A549 (cell line): ENCODE measurements at regions not wholly inside any gene's neighbourhood (a gene's known extent, or its start where the extent isn't known, plus 50 kb on each side); places are given as distances from the start of the nearest gene placed in this dataset.

ENCODE experiments used
- ATAC-seq, 2 experiments: fragments of 200-7000 bp in 1 of 2; fragments of >200 bp in 1 of 2; cut with Nextera tagmentation in 1 of 2; cut with Tn5 transposase in 1 of 2; 3 replicates each; pipeline versions ENCODE4 v1.8.0 to v1.9.1; 2018 to 2020; ENCODE audit warnings: mild to moderate bottlenecking in 1 of 2, moderate library complexity in 1 of 2
- CTCF ChIA-PET: fragments of 300-600 bp; sonication (Branson Sonifier 250); formaldehyde crosslinking; extraction: SDS; loops from one replicate; lab custom pipeline; 2021; ENCODE audit warnings: antibody characterized with exemption, inconsistent platforms; lab: Yijun Ruan, JAX
- POLR2A ChIA-PET: fragments of 350-600 bp; formaldehyde crosslinking; extraction: SDS; loops from one replicate; lab custom pipeline; 2021; ENCODE audit warnings: antibody characterized with exemption, inconsistent platforms; lab: Yijun Ruan, JAX
- DNase-seq, 2 experiments: peaks; one replicate each; pipeline versions ENCODE4 v3.0.0 to v3.0.0-alpha.2; 2011 to 2016; ENCODE audit warnings: low read depth in 1 of 2, low spot score in 1 of 2
- FAIRE-seq: peaks from 2 replicates; lab custom pipeline; 2011; peaks lifted over from hg19 to GRCh38; lab: Jason Lieb, UNC
- H3K27ac ChIP-seq, 2 experiments: fragments of >200 bp; sonication (Bioruptor Twin); formaldehyde crosslinking; 3 replicates each; pipeline ENCODE4 v1.5.1; 2016 to 2017
- H3K4me1 ChIP-seq: fragments of >200 bp; sonication (Bioruptor Twin); formaldehyde crosslinking; 3 replicates; pipeline ENCODE4 v1.6.1; 2016
- H3K4me2 ChIP-seq: fragments of >200 bp; sonication (Bioruptor Twin); formaldehyde crosslinking; 3 replicates; pipeline ENCODE4 v1.6.1; 2016
- H3K4me3 ChIP-seq: fragments of >200 bp; sonication (Bioruptor Twin); formaldehyde crosslinking; 3 replicates; pipeline ENCODE4 v1.5.1; 2016
- H3K9me3 ChIP-seq: fragments of >200 bp; sonication (Bioruptor Twin); formaldehyde crosslinking; 3 replicates; pipeline ENCODE4 v1.6.1; 2016
- BCL3 ChIP-seq: fragments of >200 bp; sonication (Bioruptor Twin); formaldehyde crosslinking; IDR thresholded peaks from 3 replicates; pipeline ENCODE4 v1.6.1; 2016
- BHLHE40 ChIP-seq: IDR thresholded peaks from 2 replicates; pipeline ENCODE4 v1.6.1; 2012; ENCODE audit warnings: low read depth, low read length, inconsistent platforms
- CEBPB ChIP-seq, 2 experiments: fragments of >200 bp in 1 of 2; sonication (Bioruptor Twin) in 1 of 2; formaldehyde crosslinking in 1 of 2; IDR thresholded peaks; 2 replicates each; pipeline ENCODE4 v1.6.1; 2012 to 2016
- CHD4 ChIP-seq: fragments of 200-600 bp; sonication (generic); IDR thresholded peaks from 2 replicates; pipeline ENCODE4 v1.6.1; 2016; ENCODE audit warnings: antibody characterized with exemption, mild to moderate bottlenecking, borderline replicate concordance
- EHMT2 ChIP-seq: fragments of 200-600 bp; sonication (generic); IDR thresholded peaks from 2 replicates; pipeline ENCODE4 v1.6.1; 2016; ENCODE audit warnings: antibody characterized with exemption, low read depth, mild to moderate bottlenecking, moderate library complexity
- ELK1 ChIP-seq: fragments of 150-350 bp; IDR thresholded peaks from 2 replicates; pipeline ENCODE4 v1.6.1; 2014; ENCODE audit warnings: low read depth, mild to moderate bottlenecking, low read length
- EP300 ChIP-seq, 2 experiments: fragments of >200 bp; sonication (Bioruptor Twin); formaldehyde crosslinking; IDR thresholded peaks; 2 replicates in 1 of 2; 3 replicates in 1 of 2; pipeline ENCODE4 v1.6.1; 2016 to 2017
- FOSL2 ChIP-seq, 2 experiments: fragments of 450-650 bp in 1 of 2; fragments of >200 bp in 1 of 2; sonication (Bioruptor Twin) in 1 of 2; formaldehyde crosslinking; IDR thresholded peaks; 2 replicates each; pipeline versions ENCODE4 v1.5.0 to v1.6.1; 2016 to 2020; ENCODE audit warnings: mild to moderate bottlenecking in 1 of 2, moderate library complexity in 1 of 2
- HEYL ChIP-seq: fragments of 250-450 bp; sonication (Bioruptor Pico); IDR thresholded peaks from 2 replicates; pipeline ENCODE4 v1.8.0; 2021; ENCODE audit warnings: mild to moderate bottlenecking, moderate library complexity
- HMGXB4 ChIP-seq: fragments of 250-450 bp; sonication (Bioruptor Pico); IDR thresholded peaks from 2 replicates; pipeline ENCODE4 v1.5.0; 2021; ENCODE audit warnings: mild to moderate bottlenecking, moderate library complexity, borderline replicate concordance
- HOXA7 ChIP-seq: fragments of 250-450 bp; sonication (Bioruptor Pico); IDR thresholded peaks from 2 replicates; pipeline ENCODE4 v1.5.0; 2020; ENCODE audit warnings: mild to moderate bottlenecking, moderate library complexity
- JUN ChIP-seq, 2 experiments: fragments of >200 bp; sonication (Bioruptor Twin); formaldehyde crosslinking; IDR thresholded peaks; 2 replicates in 1 of 2; 3 replicates in 1 of 2; pipeline ENCODE4 v1.6.1; 2016 to 2017
- JUNB ChIP-seq: fragments of >200 bp; sonication (Bioruptor Twin); formaldehyde crosslinking; IDR thresholded peaks from 2 replicates; pipeline ENCODE4 v1.6.1; 2016
- MAFK ChIP-seq: fragments of 450-650 bp; IDR thresholded peaks from 2 replicates; pipeline ENCODE4 v1.6.1; 2014; ENCODE audit not compliant: partially characterized antibody
- MAX ChIP-seq: IDR thresholded peaks from 2 replicates; pipeline ENCODE4 v1.6.1; 2012
- MAZ ChIP-seq: fragments of 150-350 bp; IDR thresholded peaks from 2 replicates; pipeline ENCODE4 v1.6.1; 2014; ENCODE audit warnings: antibody characterized with exemption, low read depth, low read length, borderline replicate concordance
- NFE2L2 ChIP-seq: fragments of 150-350 bp; conservative IDR thresholded peaks from 2 replicates; pipeline ENCODE4 v1.6.1; 2014; ENCODE audit warnings: low read length
- PHF8 ChIP-seq: fragments of 200-600 bp; sonication (generic); IDR thresholded peaks from 2 replicates; pipeline ENCODE4 v1.6.1; 2016; ENCODE audit warnings: low read depth, mild to moderate bottlenecking, antibody characterized with exemption, moderate library complexity, borderline replicate concordance
- POLR2AphosphoS2 ChIP-seq: conservative IDR thresholded peaks from 2 replicates; pipeline ENCODE4 v1.6.1; 2012; ENCODE audit warnings: low read length, improper control_type of control experiment, inconsistent platforms
- RFX5 ChIP-seq: fragments of 450-650 bp; IDR thresholded peaks from 2 replicates; pipeline ENCODE4 v1.7.1; 2014; ENCODE audit warnings: antibody characterized with exemption, mild to moderate bottlenecking, moderate library complexity
- RNF2 ChIP-seq: fragments of 200-600 bp; sonication (generic); IDR thresholded peaks from 2 replicates; pipeline ENCODE4 v1.6.1; 2016; ENCODE audit warnings: low read depth, mild to moderate bottlenecking, antibody characterized with exemption, moderate library complexity, borderline replicate concordance
- TFCP2L1 ChIP-seq: fragments of 250-450 bp; sonication (Bioruptor Pico); IDR thresholded peaks from 2 replicates; pipeline ENCODE4 v1.5.0; 2021; ENCODE audit warnings: mild to moderate bottlenecking
- TP53 ChIP-seq: fragments of 250-450 bp; sonication (Bioruptor Pico); IDR thresholded peaks from 2 replicates; pipeline ENCODE4 v1.5.0; 2021; ENCODE audit warnings: mild to moderate bottlenecking, moderate library complexity
- ZFP36 ChIP-seq: fragments of 450-650 bp; IDR thresholded peaks from 2 replicates; pipeline ENCODE4 v1.6.1; 2014; ENCODE audit warnings: borderline replicate concordance; ENCODE audit not compliant: partially characterized antibody
- WGBS: methylation state at CpG from one replicate; pipeline ENCODE4 v1.1.6; 2017; ENCODE audit errors: missing lambda C conversion rate; 5-methylcytosine and 5-hydroxymethylcytosine counted together

- DNase-seq: no peak
- ATAC-seq: no peak
- Histone ChIP-seq H3K27ac (no peak overlapping the region), H3K4me2 (no peak overlapping the region), H3K9me3 (no peaks in the 10 kb centered on the region)
- POLR2A ChIA-PET: no interaction called here
- TF ChIP-seq EP300 (IDR thresholded peaks at IDR 0.05) (no peak), MAZ (no peak), MAFK (no peak), RFX5 (no peak)
- TF ChIP-seq, all 56 proteins: peak for 0
- WGBS: 45% methylated on average over 3 of the region's 3 CpGs
- Histone ChIP-seq H3K4me1 (no peaks in the 10 kb centered on the region), H3K4me3 (no peak overlapping the region)
- no peak for FAIRE-seq
- CTCF ChIA-PET: no interaction called here
These were observed 343.7 kb downstream of the SPRY2 start for GRCh38 chr13:79997244-79997643.

GRCh38 chr13:79995334-79995733 lies 345.6 kb downstream of the SPRY2 start:
- FAIRE-seq (no peak), DNase-seq (no peak), ATAC-seq (no peak)
- Histone ChIP-seq H3K9me3 (no peaks in the 10 kb centered on the region), H3K4me1 (no peaks in the 10 kb centered on the region), H3K4me2 (no peak overlapping the region), H3K4me3 (no peak overlapping the region), H3K27ac (no peak overlapping the region)
- ChIA-PET CTCF (no interaction called here), POLR2A (no interaction called here)
- TF ChIP-seq PHF8: no peak
- no peak for TF ChIP-seq HOXA7 (CRISPR knock-in tag)
- TF ChIP-seq ZFP36: no peak
- no peak for TF ChIP-seq MAFK
- no peak for TF ChIP-seq TFCP2L1 (CRISPR knock-in tag)
- TF ChIP-seq FOSL2 (IDR thresholded peaks at IDR 0.05): no peak
- TF ChIP-seq FOSL2 (CRISPR knock-in tag; IDR thresholded peaks at IDR 0.05): no peak
- no peak for TF ChIP-seq JUNB
- no peak for TF ChIP-seq HEYL
- no peak for TF ChIP-seq HMGXB4 (CRISPR knock-in tag)
- no peak for TF ChIP-seq TP53 (CRISPR knock-in tag)
- TF ChIP-seq JUN (IDR thresholded peaks at IDR 0.05): no peak

- FAIRE-seq (no peak), ATAC-seq (no peak), DNase-seq (no peak)
- ChIA-PET POLR2A (no interaction called here), CTCF (no interaction called here)
- peaks cover 7% of the 10 kb centered on the region; the same call in 1 of the 3 replicates for H3K4me1 ChIP-seq
- TF ChIP-seq RNF2 (no peak), ZFP36 (no peak)
- no peak overlapping the region for H3K27ac ChIP-seq
- WGBS: 95% methylated on average over 1 of the region's 1 CpG
- H3K4me2 ChIP-seq: no peak overlapping the region
- no peaks in the 10 kb centered on the region for H3K9me3 ChIP-seq
- no peak overlapping the region for H3K4me3 ChIP-seq
These were observed 348.8 kb downstream of the SPRY2 start for GRCh38 chr13:79992111-79992510.

- Histone ChIP-seq H3K4me1 (peaks cover 7% of the 10 kb centered on the region; the same call in 1 of the 3 replicates), H3K27ac (no peak overlapping the region), H3K9me3 (no peaks in the 10 kb centered on the region), H3K4me2 (no peak overlapping the region), H3K4me3 (no peak overlapping the region)
- 72% methylated on average over 2 of the region's 2 CpGs for WGBS
- DNase-seq: no peak
- POLR2A ChIA-PET: no interaction called here
- FAIRE-seq: no peak
- ATAC-seq: no peak
- CTCF ChIA-PET: interaction anchor here (0.8 kb wide), 1 partner anchor 144 kb away, joined by 3 read pairs; no protein-coding TSS in a partner anchor
- no peak for TF ChIP-seq CEBPB (IDR thresholded peaks at IDR 0.05)
- no peak for TF ChIP-seq BCL3
- no peak for TF ChIP-seq EHMT2
- TF ChIP-seq NFE2L2: no peak
- no peak for TF ChIP-seq MAX
- TF ChIP-seq ELK1: no peak
- no peak for TF ChIP-seq POLR2AphosphoS2
- TF ChIP-seq CHD4: no peak
- no peak for TF ChIP-seq BHLHE40
These were observed 350.9 kb downstream of the SPRY2 start for GRCh38 chr13:79990048-79990447.
